HL-60 (cell line): ENCODE measurements at regions not wholly inside any gene's neighbourhood (a gene's known extent, or its start where the extent isn't known, plus 50 kb on each side); places are given as distances from the start of the nearest gene placed in this dataset.

ENCODE experiments used
- CTCF ChIP-seq: IDR thresholded peaks from one replicate; pipeline ENCODE4 v1.5.1; 2011; ENCODE audit warnings: low read length, control low read depth, inconsistent platforms; ENCODE audit not compliant: insufficient read depth
- GABPA ChIP-seq: IDR thresholded peaks from 2 replicates; pipeline ENCODE4 v1.6.1; 2012; ENCODE audit warnings: low read depth
- POLR2AphosphoS5 ChIP-seq: IDR thresholded peaks from 2 replicates; pipeline ENCODE4 v1.6.1; 2012; ENCODE audit warnings: low read depth
- REST ChIP-seq: IDR thresholded peaks from 2 replicates; pipeline ENCODE4 v1.6.1; 2012; ENCODE audit warnings: low read depth; ENCODE audit not compliant: insufficient replicate concordance

GRCh38 chr2:199569336-199569735, 111.6 kb upstream of the SATB2 start:
- no peak for TF ChIP-seq CTCF
- no peak for TF ChIP-seq POLR2AphosphoS5
- TF ChIP-seq REST = no peak
- TF ChIP-seq GABPA = no peak
